HCT116 (cell line): ENCODE measurements at regions not wholly inside any gene's neighbourhood (a gene's known extent, or its start where the extent isn't known, plus 50 kb on each side); places are given as distances from the start of the nearest gene placed in this dataset.
"Not testable (repeated sequence)": the region's sequence is repeated elsewhere in the genome, so short reads cannot be mapped to it uniquely, and the experiment has no call there.

Experiments used
- ATAC-seq: fragments of 200-7000 bp; cut with Tn5 transposase; 2 replicates; pipeline ENCODE4 v1.9.1; 2020; ENCODE audit warnings: mild to moderate bottlenecking, moderate library complexity
- BruUV-seq: library from RNA; stranded (reverse); fragments of 400-500 nt; replicated peaks from 2 replicates; lab custom pipeline; 2021; lab: Mats Ljungman, UMichigan
- CTCF ChIA-PET: fragments of 300-600 bp; sonication (Branson Sonifier 250); formaldehyde crosslinking; loops from one replicate; lab custom pipeline; 2021; ENCODE audit warnings: antibody characterized with exemption; lab: Charles Lee
- POLR2A ChIA-PET: fragments of 300-600, 350-600 bp; sonication (Branson Sonifier 250); formaldehyde crosslinking; loops from one replicate; lab custom pipeline; 2021; ENCODE audit warnings: antibody characterized with exemption; lab: Charles Lee
- RAD21 ChIA-PET, 2 experiments: fragments of 300-600 bp; sonication (Branson Sonifier 250); formaldehyde crosslinking; loops; one replicate each; lab custom pipeline; 2023; ENCODE audit warnings: low total read pairs in 2 of 2; ENCODE audit not compliant: uncharacterized antibody in 2 of 2, unreplicated experiment in 2 of 2, low non-redundant PET in 1 of 2; lab: Charles Lee
- DNase-seq: peaks from one replicate; pipeline ENCODE4 v3.0.0-alpha.2; 2010; ENCODE audit warnings: low read depth, low spot score
- H2AFZ ChIP-seq: fragments of 200-600 bp; shearing (Covaris generic), sonication (generic); 2 replicates; pipeline ENCODE4 v1.6.1; 2017; ENCODE audit warnings: low read depth, mixed run types, mixed read lengths, antibody characterized with exemption, low read length; ENCODE audit not compliant: poor library complexity, severe bottlenecking
- H3K27ac ChIP-seq: 2 replicates; pipeline ENCODE4 v1.5.1; 2012; ENCODE audit warnings: low read depth, low read length
- H3K27me3 ChIP-seq: fragments of 200-600 bp; sonication (generic); 2 replicates; pipeline ENCODE4 v1.6.1; 2016; ENCODE audit warnings: mixed run types, low read length, mixed read lengths; ENCODE audit not compliant: insufficient read depth
- H3K36me3 ChIP-seq, 2 experiments: fragments of 200-500 bp in 1 of 2; fragments of 200-600 bp in 1 of 2; sonication (Bioruptor generic) in 1 of 2; sonication (generic) in 1 of 2; 2 replicates each; pipeline versions ENCODE4 v1.5.1 to v1.6.1; 2014 to 2016; ENCODE audit warnings: low read length in 2 of 2, inconsistent platforms in 1 of 2, mixed read lengths in 1 of 2, mixed run types in 1 of 2; ENCODE audit not compliant: insufficient read depth in 2 of 2, control insufficient read depth in 1 of 2
- H3K4me1 ChIP-seq, 2 experiments: fragments of 200-600 bp in 1 of 2; sonication (generic) in 1 of 2; 2 replicates each; pipeline versions ENCODE4 v1.5.1 to v1.6.1; 2012 to 2017; ENCODE audit warnings: low read length in 2 of 2, inconsistent platforms in 1 of 2, mild to moderate bottlenecking in 1 of 2, mixed read lengths in 1 of 2, mixed run types in 1 of 2, moderate library complexity in 1 of 2; ENCODE audit not compliant: insufficient read depth in 2 of 2, control insufficient read depth in 1 of 2
- H3K4me2 ChIP-seq: fragments of 200-600 bp; sonication (generic); 2 replicates; pipeline ENCODE4 v1.6.1; 2017; ENCODE audit warnings: mixed run types, low read length, mixed read lengths
- H3K4me3 ChIP-seq, 2 experiments: fragments of 200-600 bp in 1 of 2; sonication (generic) in 1 of 2; replicated peaks in 1 of 2; 2 replicates each; pipeline ENCODE4 v1.5.1; 2011 to 2016; ENCODE audit warnings: low read length in 2 of 2, control low read depth in 1 of 2, low read depth in 1 of 2, mild to moderate bottlenecking in 1 of 2, mixed read lengths in 1 of 2, mixed run types in 1 of 2
- H3K79me2 ChIP-seq: fragments of 200-600 bp; sonication (generic); 2 replicates; pipeline ENCODE4 v1.6.1; 2017; ENCODE audit warnings: mild to moderate bottlenecking, mixed run types, low read length, moderate library complexity, mixed read lengths; ENCODE audit not compliant: insufficient read depth
- H3K9ac ChIP-seq: fragments of 200-600 bp; sonication (generic); 2 replicates; pipeline ENCODE4 v1.6.1; 2016; ENCODE audit warnings: low read length, mixed read lengths
- H3K9me2 ChIP-seq: fragments of 200-600 bp; sonication (generic), shearing (Covaris generic); 2 replicates; pipeline ENCODE4 v1.6.1; 2017; ENCODE audit warnings: mixed run types, mild to moderate bottlenecking, moderate library complexity; ENCODE audit not compliant: insufficient read depth
- H3K9me3 ChIP-seq, 2 experiments: fragments of 200-500 bp in 1 of 2; fragments of 200-600 bp in 1 of 2; sonication (Bioruptor generic) in 1 of 2; sonication (generic) in 1 of 2; 2 replicates each; pipeline ENCODE4 v1.6.1; 2014 to 2017; ENCODE audit warnings: low read length in 2 of 2, mixed read lengths in 2 of 2, inconsistent platforms in 1 of 2, low read depth in 1 of 2, mild to moderate bottlenecking in 1 of 2, mixed run types in 1 of 2, moderate library complexity in 1 of 2; ENCODE audit not compliant: control insufficient read depth in 1 of 2, insufficient read depth in 1 of 2
- H4K20me1 ChIP-seq: fragments of 200-600 bp; sonication (generic), shearing (Covaris generic); 2 replicates; pipeline ENCODE4 v1.6.1; 2017; ENCODE audit warnings: mixed run types, mild to moderate bottlenecking, moderate library complexity; ENCODE audit not compliant: insufficient read depth
- FOSL1 ChIP-seq: IDR thresholded peaks from 2 replicates; pipeline ENCODE4 v1.6.1; 2012; ENCODE audit warnings: low read depth
- intact Hi-C: fragments of 100-400 bp; cut with micrococcal nuclease; formaldehyde crosslinking; loops from 2 replicates; pipeline ENCODE4 v1.10.0; 2022

GRCh38 chr2:91599000-91599399 lies 2907.5 kb downstream of the RPIA start:
- H3K36me3 ChIP-seq, POLR2A ChIA-PET, H3K9me2 ChIP-seq, H2AFZ ChIP-seq, ATAC-seq, H3K9ac ChIP-seq, H4K20me1 ChIP-seq, H3K27ac ChIP-seq, intact Hi-C loops, H3K4me3 ChIP-seq, H3K9me3 ChIP-seq, DNase-seq, BruUV-seq, H3K79me2 ChIP-seq, RAD21 ChIA-PET, CTCF ChIA-PET, H3K27me3 ChIP-seq: not testable (repeated sequence)
- Histone ChIP-seq H3K4me2 (peak overlapping the region; percentile 30; the same call in 1 of the 2 replicates), H3K4me1 (peaks cover 0 to 16% of the 10 kb centered on the region in 2 experiments; a peak in 2 of 4 replicates)
- 0 out of 2 replicates have a peak, but pooled peaks have one; percentile 15 for TF ChIP-seq FOSL1

GRCh38 chr2:91602860-91603259 lies 2911.4 kb downstream of the RPIA start:
- H3K79me2 ChIP-seq, H3K9me2 ChIP-seq, H3K36me3 ChIP-seq, H3K9ac ChIP-seq, ATAC-seq, H3K27ac ChIP-seq, RAD21 ChIA-PET, DNase-seq, H3K4me3 ChIP-seq, intact Hi-C loops, H2AFZ ChIP-seq, H3K27me3 ChIP-seq, H3K4me2 ChIP-seq, BruUV-seq, H4K20me1 ChIP-seq, CTCF ChIA-PET, POLR2A ChIA-PET, H3K9me3 ChIP-seq: not testable (repeated sequence)
- peaks cover 0 to 16% of the 10 kb centered on the region in 2 experiments; a peak in 2 of 4 replicates for H3K4me1 ChIP-seq

- H3K4me3 ChIP-seq, DNase-seq, H2AFZ ChIP-seq, BruUV-seq, RAD21 ChIA-PET, ATAC-seq, H3K4me1 ChIP-seq, H3K27me3 ChIP-seq, H3K9ac ChIP-seq, H3K4me2 ChIP-seq, H3K9me3 ChIP-seq, H3K9me2 ChIP-seq, H3K27ac ChIP-seq, POLR2A ChIA-PET, CTCF ChIA-PET, H3K79me2 ChIP-seq, H3K36me3 ChIP-seq, H4K20me1 ChIP-seq, intact Hi-C loops: not testable (repeated sequence)
These were observed 2912.5 kb downstream of the RPIA start for GRCh38 chr2:91603996-91604395.

DNA sequence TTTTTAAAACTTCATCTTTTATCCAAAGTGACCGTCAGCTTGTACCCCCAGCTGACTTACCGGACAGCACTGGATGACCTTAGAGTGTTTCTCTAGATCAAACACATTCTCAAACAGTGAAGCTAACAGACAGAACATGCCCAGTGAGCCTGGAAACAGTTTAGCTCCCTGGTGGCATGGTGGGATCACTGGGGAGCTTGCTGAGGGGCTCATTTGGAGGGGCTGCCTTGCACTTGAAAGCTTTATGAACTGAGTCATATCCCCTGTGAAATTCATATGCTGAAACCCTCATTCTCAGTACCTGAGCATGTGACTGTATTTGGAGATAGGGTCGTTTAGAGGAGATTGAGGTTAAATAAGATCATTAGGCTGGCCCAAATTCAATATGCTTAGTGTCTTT lies 2913.2 kb downstream of the RPIA start:
- H4K20me1 ChIP-seq, DNase-seq, H3K9me3 ChIP-seq, H3K36me3 ChIP-seq, POLR2A ChIA-PET, H3K9me2 ChIP-seq, intact Hi-C loops, RAD21 ChIA-PET, H3K4me3 ChIP-seq, ATAC-seq, H2AFZ ChIP-seq, H3K79me2 ChIP-seq, H3K4me1 ChIP-seq, BruUV-seq, H3K9ac ChIP-seq, H3K4me2 ChIP-seq, H3K27ac ChIP-seq, H3K27me3 ChIP-seq, CTCF ChIA-PET: not testable (repeated sequence)
